Nephron progenitor cell (in vitro differentiated cells): ENCODE measurements at regions not wholly inside any gene's neighbourhood (a gene's known extent, or its start where the extent isn't known, plus 50 kb on each side); places are given as distances from the start of the nearest gene placed in this dataset.
"Not testable (repeated sequence)": the region's sequence is repeated elsewhere in the genome, so short reads cannot be mapped to it uniquely, and the experiment has no call there.

Source experiments
- DNase-seq: peaks from one replicate; pipeline ENCODE4 v3.0.0; 2021
- H3K27ac Mint-ChIP-seq: 2 replicates; pipeline ENCODE4 v1.8.0; 2021; ENCODE audit warnings: mild to moderate bottlenecking, moderate library complexity, mixed read lengths
- H3K27me3 Mint-ChIP-seq: 2 replicates; pipeline ENCODE4 v1.8.0; 2021; ENCODE audit warnings: mild to moderate bottlenecking, low read depth, mixed read lengths; ENCODE audit not compliant: poor library complexity
- H3K36me3 Mint-ChIP-seq: 2 replicates; pipeline ENCODE4 v1.8.0; 2021; ENCODE audit warnings: low read depth, mixed read lengths
- H3K4me1 Mint-ChIP-seq: 2 replicates; pipeline ENCODE4 v1.8.0; 2021; ENCODE audit warnings: mixed read lengths
- H3K4me3 Mint-ChIP-seq: 2 replicates; pipeline ENCODE4 v1.8.0; 2021; ENCODE audit warnings: mild to moderate bottlenecking, moderate library complexity, mixed read lengths
- H3K9me3 Mint-ChIP-seq: 2 replicates; pipeline ENCODE4 v1.8.0; 2021; ENCODE audit warnings: mild to moderate bottlenecking, moderate library complexity, mixed read lengths

GRCh38 chr7:35152059-35152458 lies 101.8 kb downstream of the TBX20 start:
- H3K27me3 Mint-ChIP-seq, DNase-seq, H3K27ac Mint-ChIP-seq, H3K4me3 Mint-ChIP-seq, H3K4me1 Mint-ChIP-seq, H3K36me3 Mint-ChIP-seq: not testable (repeated sequence)
- H3K9me3 Mint-ChIP-seq, result peaks cover 50% of the 10 kb centered on the region

GRCh38 chr7:35148030-35148429 lies 105.9 kb downstream of the TBX20 start:
- DNase-seq, H3K4me1 Mint-ChIP-seq, H3K4me3 Mint-ChIP-seq, H3K36me3 Mint-ChIP-seq, H3K27me3 Mint-ChIP-seq, H3K27ac Mint-ChIP-seq: not testable (repeated sequence)
- H3K9me3 Mint-ChIP-seq, result peaks cover 19% of the 10 kb centered on the region

GRCh38 chr7:35142125-35142524 lies 104.8 kb upstream of the DPY19L1 start:
- H3K27ac Mint-ChIP-seq, H3K27me3 Mint-ChIP-seq, H3K4me1 Mint-ChIP-seq: not testable (repeated sequence)

GRCh38 chr7:35139281-35139680 lies 102.0 kb upstream of the DPY19L1 start:
- not testable (repeated sequence) for H3K4me3 Mint-ChIP-seq, H3K27ac Mint-ChIP-seq, DNase-seq, H3K4me1 Mint-ChIP-seq, H3K9me3 Mint-ChIP-seq, H3K27me3 Mint-ChIP-seq, H3K36me3 Mint-ChIP-seq

More at GRCh38 chr7:35142125-35142524, 104.8 kb upstream of the DPY19L1 start:
- not testable (repeated sequence) for H3K4me3 Mint-ChIP-seq, H3K9me3 Mint-ChIP-seq, DNase-seq, H3K36me3 Mint-ChIP-seq

GRCh38 chr7:35133465-35133864 lies 96.2 kb upstream of the DPY19L1 start:
- not testable (repeated sequence) for H3K9me3 Mint-ChIP-seq, DNase-seq, H3K27ac Mint-ChIP-seq, H3K36me3 Mint-ChIP-seq, H3K4me1 Mint-ChIP-seq, H3K4me3 Mint-ChIP-seq, H3K27me3 Mint-ChIP-seq

- not testable (repeated sequence) for H3K4me3 Mint-ChIP-seq, DNase-seq, H3K27ac Mint-ChIP-seq, H3K9me3 Mint-ChIP-seq, H3K4me1 Mint-ChIP-seq, H3K36me3 Mint-ChIP-seq, H3K27me3 Mint-ChIP-seq
These were observed 95.7 kb upstream of the DPY19L1 start for GRCh38 chr7:35133011-35133410.

- DNase-seq, H3K4me3 Mint-ChIP-seq, H3K4me1 Mint-ChIP-seq, H3K27me3 Mint-ChIP-seq, H3K9me3 Mint-ChIP-seq, H3K27ac Mint-ChIP-seq, H3K36me3 Mint-ChIP-seq: not testable (repeated sequence)
These were observed 91.4 kb upstream of the DPY19L1 start for GRCh38 chr7:35128662-35129061.

GRCh38 chr7:35118526-35118925 lies 81.2 kb upstream of the DPY19L1 start:
- H3K9me3 Mint-ChIP-seq, H3K4me3 Mint-ChIP-seq, H3K36me3 Mint-ChIP-seq, DNase-seq, H3K27me3 Mint-ChIP-seq: not testable (repeated sequence)
- Mint-ChIP-seq H3K27ac (peak overlapping the region; percentile 12), H3K4me1 (peaks cover 11% of the 10 kb centered on the region)

GRCh38 chr7:35106667-35107066 lies 69.4 kb upstream of the DPY19L1 start:
- H3K9me3 Mint-ChIP-seq, H3K27me3 Mint-ChIP-seq, H3K4me3 Mint-ChIP-seq, H3K27ac Mint-ChIP-seq, H3K36me3 Mint-ChIP-seq, DNase-seq, H3K4me1 Mint-ChIP-seq: not testable (repeated sequence)

- H3K27ac Mint-ChIP-seq, H3K9me3 Mint-ChIP-seq, H3K36me3 Mint-ChIP-seq, H3K4me1 Mint-ChIP-seq, DNase-seq, H3K4me3 Mint-ChIP-seq, H3K27me3 Mint-ChIP-seq: not testable (repeated sequence)
These were observed 68.2 kb upstream of the DPY19L1 start for GRCh38 chr7:35105511-35105910.

- not testable (repeated sequence) for H3K9me3 Mint-ChIP-seq, H3K27ac Mint-ChIP-seq
These were observed 65.6 kb upstream of the DPY19L1 start for GRCh38 chr7:35102845-35103244.

GRCh38 chr7:35092961-35093360 lies 55.7 kb upstream of the DPY19L1 start:
- H3K36me3 Mint-ChIP-seq, result peaks cover 31% of the 10 kb centered on the region

More at GRCh38 chr7:35102845-35103244, 65.6 kb upstream of the DPY19L1 start:
- H3K4me1 Mint-ChIP-seq, H3K36me3 Mint-ChIP-seq, DNase-seq, H3K27me3 Mint-ChIP-seq, H3K4me3 Mint-ChIP-seq: not testable (repeated sequence)

More at GRCh38 chr7:35092961-35093360, 55.7 kb upstream of the DPY19L1 start:
- peaks cover 24% of the 10 kb centered on the region for H3K9me3 Mint-ChIP-seq
- not testable (repeated sequence) for H3K4me1 Mint-ChIP-seq, H3K27ac Mint-ChIP-seq, H3K27me3 Mint-ChIP-seq, DNase-seq, H3K4me3 Mint-ChIP-seq
